ENCODE measurements at regions not wholly inside any gene's neighbourhood (a gene's known extent, or its start where the extent isn't known, plus 50 kb on each side); places are given as distances from the start of the nearest gene placed in this dataset.
"Not testable (repeated sequence)": the region's sequence is repeated elsewhere in the genome, so short reads cannot be mapped to it uniquely, and the experiment has no call there.

GRCh38 chrX:109040057-109040456 lies 303.7 kb upstream of the IRS4 start:
- Histone ChIP-seq H3K79me2 (ENCODE audit: low read depth) (no peaks in the 10 kb centered on the region), H3K36me3 (no peaks in the 10 kb centered on the region), H3K4me3 (no peak overlapping the region), H3K9ac (no peak overlapping the region), H3K4me1 (peaks cover 16% of the 10 kb centered on the region), H2AFZ (replicated peaks) (peak overlapping the region; percentile 90), H3K9me3 (ENCODE audit: low read depth) (no peaks in the 10 kb centered on the region), H4K20me1 (ENCODE audit: low read depth) (no peaks in the 10 kb centered on the region), H3K4me2 (peak overlapping the region; percentile 34), H3K27me3 (no peaks in the 10 kb centered on the region), H3K27ac (peak overlapping the region; percentile 68), H3F3A (ENCODE audit: low read depth) (peaks cover 12% of the 10 kb centered on the region)
- Mint-ChIP-seq H3K27me3 (ENCODE audit: insufficient read depth, low read depth) (no peaks in the 10 kb centered on the region), H3K4me1 (peaks cover 9% of the 10 kb centered on the region), H3K27ac (peak overlapping the region; percentile 72), H3K9me3 (no peaks in the 10 kb centered on the region), H3K4me3 (no peak overlapping the region), H3K36me3 (no peaks in the 10 kb centered on the region)
- peak; percentile 68 for DNase-seq (ENCODE audit: low spot score)
- TF ChIP-seq EZH2phosphoT487 (IDR thresholded peaks at IDR 0.05) (no peak), EZH2 (IDR thresholded peaks at IDR 0.05) (no peak)
- TF ChIP-seq, protein P1, sequence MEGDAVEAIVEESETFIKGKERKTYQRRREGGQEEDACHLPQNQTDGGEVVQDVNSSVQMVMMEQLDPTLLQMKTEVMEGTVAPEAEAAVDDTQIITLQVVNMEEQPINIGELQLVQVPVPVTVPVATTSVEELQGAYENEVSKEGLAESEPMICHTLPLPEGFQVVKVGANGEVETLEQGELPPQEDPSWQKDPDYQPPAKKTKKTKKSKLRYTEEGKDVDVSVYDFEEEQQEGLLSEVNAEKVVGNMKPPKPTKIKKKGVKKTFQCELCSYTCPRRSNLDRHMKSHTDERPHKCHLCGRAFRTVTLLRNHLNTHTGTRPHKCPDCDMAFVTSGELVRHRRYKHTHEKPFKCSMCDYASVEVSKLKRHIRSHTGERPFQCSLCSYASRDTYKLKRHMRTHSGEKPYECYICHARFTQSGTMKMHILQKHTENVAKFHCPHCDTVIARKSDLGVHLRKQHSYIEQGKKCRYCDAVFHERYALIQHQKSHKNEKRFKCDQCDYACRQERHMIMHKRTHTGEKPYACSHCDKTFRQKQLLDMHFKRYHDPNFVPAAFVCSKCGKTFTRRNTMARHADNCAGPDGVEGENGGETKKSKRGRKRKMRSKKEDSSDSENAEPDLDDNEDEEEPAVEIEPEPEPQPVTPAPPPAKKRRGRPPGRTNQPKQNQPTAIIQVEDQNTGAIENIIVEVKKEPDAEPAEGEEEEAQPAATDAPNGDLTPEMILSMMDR (IDR thresholded peaks at IDR 0.05), result no peak

GRCh38 chrX:109036624-109037023 lies 300.3 kb upstream of the IRS4 start:
- H3K36me3 ChIP-seq, result no peaks in the 10 kb centered on the region
- no peak overlapping the region for H2AFZ ChIP-seq (replicated peaks)
- TF ChIP-seq, protein P1 (IDR thresholded peaks at IDR 0.05), result no peak
- TF ChIP-seq EZH2 (IDR thresholded peaks at IDR 0.05), result no peak
- TF ChIP-seq EZH2phosphoT487 (IDR thresholded peaks at IDR 0.05), result no peak
- no peak overlapping the region for H3K4me3 ChIP-seq
- peaks cover 16% of the 10 kb centered on the region for H3K4me1 ChIP-seq
- no peaks in the 10 kb centered on the region for H3K36me3 Mint-ChIP-seq
- H3K79me2 ChIP-seq (ENCODE audit: low read depth), result no peaks in the 10 kb centered on the region
- no peak overlapping the region for H3K4me2 ChIP-seq
- no peak overlapping the region for H3K9ac ChIP-seq
- no peaks in the 10 kb centered on the region for H3K27me3 Mint-ChIP-seq (ENCODE audit: insufficient read depth, low read depth)
- H3K9me3 ChIP-seq (ENCODE audit: low read depth), result no peaks in the 10 kb centered on the region
- H3F3A ChIP-seq (ENCODE audit: low read depth), result peaks cover 12% of the 10 kb centered on the region
- no peak overlapping the region for H3K27ac ChIP-seq
- peaks cover 9% of the 10 kb centered on the region for H3K4me1 Mint-ChIP-seq
- H3K9me3 Mint-ChIP-seq, result peaks cover 3% of the 10 kb centered on the region
- no peak overlapping the region for H3K4me3 Mint-ChIP-seq
- H3K27ac Mint-ChIP-seq, result no peak overlapping the region
- no peaks in the 10 kb centered on the region for H3K27me3 ChIP-seq
- H4K20me1 ChIP-seq (ENCODE audit: low read depth), result no peaks in the 10 kb centered on the region
- DNase-seq (ENCODE audit: low spot score), result no peak

DNA sequence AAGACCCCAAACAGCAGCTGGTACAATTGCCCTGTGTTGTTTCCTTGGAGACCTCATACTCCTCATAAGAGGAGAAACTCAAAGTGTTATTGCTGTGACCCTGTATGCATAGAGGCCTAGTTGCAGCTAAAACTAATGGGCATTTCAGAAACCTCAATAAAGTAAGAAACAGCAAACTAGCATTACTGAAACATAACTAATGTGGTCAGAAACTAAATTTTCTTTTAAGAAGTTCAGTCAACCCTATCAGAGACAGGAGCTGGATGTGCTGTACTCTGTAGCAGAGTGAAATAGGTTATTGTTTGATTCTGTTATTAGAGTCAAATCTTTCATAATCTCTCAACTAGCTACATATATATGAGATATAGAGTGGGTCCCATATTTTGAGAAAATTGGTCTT lies 257.5 kb upstream of the IRS4 start:
- no peak for DNase-seq (ENCODE audit: low spot score)
- Histone ChIP-seq H3K36me3 (no peaks in the 10 kb centered on the region), H3K4me1 (no peaks in the 10 kb centered on the region), H3F3A (ENCODE audit: low read depth) (no peaks in the 10 kb centered on the region), H3K9me3 (ENCODE audit: low read depth) (no peaks in the 10 kb centered on the region), H3K27me3 (no peaks in the 10 kb centered on the region), H3K4me3 (no peak overlapping the region), H3K27ac (no peak overlapping the region), H3K4me2 (no peak overlapping the region), H3K79me2 (ENCODE audit: low read depth) (no peaks in the 10 kb centered on the region), H3K9ac (no peak overlapping the region), H4K20me1 (ENCODE audit: low read depth) (no peaks in the 10 kb centered on the region), H2AFZ (replicated peaks) (no peak overlapping the region)
- no peak overlapping the region for H3K4me3 Mint-ChIP-seq
- H3K27me3 Mint-ChIP-seq (ENCODE audit: insufficient read depth, low read depth), result no peaks in the 10 kb centered on the region
- H3K36me3 Mint-ChIP-seq, result no peaks in the 10 kb centered on the region
- no peak overlapping the region for H3K27ac Mint-ChIP-seq
- peaks cover 14% of the 10 kb centered on the region for H3K9me3 Mint-ChIP-seq
- TF ChIP-seq, protein P1 (IDR thresholded peaks at IDR 0.05), result no peak
- TF ChIP-seq EZH2phosphoT487 (IDR thresholded peaks at IDR 0.05) (no peak), EZH2 (IDR thresholded peaks at IDR 0.05) (no peak)
- H3K4me1 Mint-ChIP-seq, result no peaks in the 10 kb centered on the region

- not testable (repeated sequence) for H3K4me1 ChIP-seq; H3K27me3 ChIP-seq; H3K4me3 Mint-ChIP-seq; H3K9ac ChIP-seq; H3K36me3 Mint-ChIP-seq; H3K27ac Mint-ChIP-seq; H3K27me3 Mint-ChIP-seq (ENCODE audit: insufficient read depth, low read depth); H4K20me1 ChIP-seq (ENCODE audit: low read depth); H3K9me3 ChIP-seq (ENCODE audit: low read depth); H3K36me3 ChIP-seq; H3K27ac ChIP-seq; H3K9me3 Mint-ChIP-seq; H3K79me2 ChIP-seq (ENCODE audit: low read depth); H3K4me3 ChIP-seq; DNase-seq (ENCODE audit: low spot score); H3K4me2 ChIP-seq; H3F3A ChIP-seq (ENCODE audit: low read depth); H2AFZ ChIP-seq (replicated peaks); H3K4me1 Mint-ChIP-seq
Observed at GRCh38 chrX:108972899-108973298, 236.5 kb upstream of the IRS4 start.
